H9 (cell line): ENCODE measurements at regions not wholly inside any gene's neighbourhood (a gene's known extent, or its start where the extent isn't known, plus 50 kb on each side); places are given as distances from the start of the nearest gene placed in this dataset.

Experiments used
- DNase-seq: peaks from one replicate; pipeline ENCODE4 v3.0.0-alpha.2; 2017
- H2AFZ ChIP-seq: one replicate; pipeline ENCODE4 v1.6.1; 2013; ENCODE audit warnings: mild to moderate bottlenecking, low read length, control low read depth, moderate library complexity
- H2AK5ac ChIP-seq: 2 replicates; pipeline ENCODE4 v1.6.1; 2013; ENCODE audit warnings: low read length, control low read depth, mixed read lengths; ENCODE audit not compliant: insufficient read length
- H2BK120ac ChIP-seq: one replicate; pipeline ENCODE4 v1.6.1; 2013; ENCODE audit warnings: low read depth, mild to moderate bottlenecking, low read length, control low read depth, inconsistent platforms; ENCODE audit not compliant: poor library complexity, severe bottlenecking
- H2BK12ac ChIP-seq: 2 replicates; pipeline ENCODE4 v1.6.1; 2013; ENCODE audit warnings: low read length, control low read depth, mixed read lengths, low read depth; ENCODE audit not compliant: insufficient read length
- H2BK15ac ChIP-seq: 2 replicates; pipeline ENCODE4 v1.6.1; 2013; ENCODE audit warnings: low read depth, low read length, control low read depth
- H2BK20ac ChIP-seq: one replicate; pipeline ENCODE4 v1.6.1; 2013; ENCODE audit warnings: low read depth, mild to moderate bottlenecking, low read length, control low read depth, inconsistent platforms; ENCODE audit not compliant: poor library complexity, severe bottlenecking
- H2BK5ac ChIP-seq: 2 replicates; pipeline ENCODE4 v1.6.1; 2013; ENCODE audit warnings: low read length, control low read depth, mixed read lengths; ENCODE audit not compliant: insufficient read length
- H3K14ac ChIP-seq: 2 replicates; pipeline ENCODE4 v1.6.1; 2013; ENCODE audit warnings: low read length, control low read depth; ENCODE audit not compliant: insufficient read depth
- H3K18ac ChIP-seq: 2 replicates; pipeline ENCODE4 v1.6.1; 2013; ENCODE audit warnings: low read depth, mild to moderate bottlenecking, mixed read lengths, low read length, control low read depth; ENCODE audit not compliant: insufficient read length
- H3K23ac ChIP-seq: 2 replicates; pipeline ENCODE4 v1.6.1; 2013; ENCODE audit warnings: low read length, control low read depth, mixed read lengths, low read depth; ENCODE audit not compliant: insufficient read length
- H3K23me2 ChIP-seq: 2 replicates; pipeline ENCODE4 v1.6.1; 2013; ENCODE audit warnings: low read depth, mild to moderate bottlenecking, mixed read lengths, low read length, control low read depth; ENCODE audit not compliant: insufficient read length, poor library complexity, severe bottlenecking
- H3K27ac ChIP-seq: 2 replicates; pipeline ENCODE4 v1.5.1; 2013; ENCODE audit warnings: low read length, control low read depth, mixed read lengths, low read depth; ENCODE audit not compliant: insufficient read length
- H3K27me3 ChIP-seq: 2 replicates; pipeline ENCODE4 v1.6.1; 2013; ENCODE audit warnings: low read length, control low read depth, inconsistent platforms; ENCODE audit not compliant: insufficient read depth
- H3K4ac ChIP-seq: 2 replicates; pipeline ENCODE4 v1.6.1; 2013; ENCODE audit warnings: low read depth, mild to moderate bottlenecking, control low read depth, inconsistent platforms, low read length, moderate library complexity
- H3K4me1 ChIP-seq: 2 replicates; pipeline ENCODE4 v1.6.1; 2013; ENCODE audit warnings: low read length, control low read depth, inconsistent platforms; ENCODE audit not compliant: insufficient read depth
- H3K4me2 ChIP-seq: 2 replicates; pipeline ENCODE4 v1.6.1; 2013; ENCODE audit warnings: low read length, control low read depth, mixed read lengths; ENCODE audit not compliant: insufficient read length, insufficient read depth
- H3K56ac ChIP-seq: 2 replicates; pipeline ENCODE4 v1.6.1; 2013; ENCODE audit warnings: low read depth, mild to moderate bottlenecking, mixed read lengths, low read length, control low read depth; ENCODE audit not compliant: insufficient read length
- H3K79me1 ChIP-seq: 2 replicates; pipeline ENCODE4 v1.6.1; 2013; ENCODE audit warnings: low read depth, mild to moderate bottlenecking, moderate library complexity, low read length, control low read depth, inconsistent platforms; ENCODE audit not compliant: insufficient read depth, poor library complexity, severe bottlenecking
- H3K79me2 ChIP-seq: 2 replicates; pipeline ENCODE4 v1.6.1; 2013; ENCODE audit warnings: low read length, control low read depth, inconsistent platforms; ENCODE audit not compliant: insufficient read depth
- H3K9ac ChIP-seq: 2 replicates; pipeline ENCODE4 v1.6.1; 2013; ENCODE audit warnings: low read length, control low read depth, mixed read lengths; ENCODE audit not compliant: insufficient read length; ENCODE audit errors: extremely low read depth
- H3K9me3 ChIP-seq: one replicate; pipeline ENCODE4 v1.6.1; 2013; ENCODE audit warnings: low read depth, low read length, inconsistent platforms; ENCODE audit not compliant: control insufficient read depth
- H3T11ph ChIP-seq: one replicate; pipeline ENCODE4 v1.6.1; 2013; ENCODE audit warnings: mild to moderate bottlenecking, low read length, control low read depth, inconsistent platforms
- H4K20me1 ChIP-seq: one replicate; pipeline ENCODE4 v1.6.1; 2013; ENCODE audit not compliant: control insufficient read depth, insufficient read length, insufficient read depth
- H4K5ac ChIP-seq: 2 replicates; pipeline ENCODE4 v1.6.1; 2013; ENCODE audit warnings: low read depth, mild to moderate bottlenecking, mixed read lengths, low read length, control low read depth; ENCODE audit not compliant: insufficient read length
- H4K8ac ChIP-seq: replicated peaks from 2 replicates; pipeline ENCODE4 v1.6.1; 2013; ENCODE audit warnings: low read length, control low read depth, mixed read lengths, low read depth; ENCODE audit not compliant: insufficient read length
- H4K91ac ChIP-seq: 2 replicates; pipeline ENCODE4 v1.6.1; 2013; ENCODE audit warnings: low read depth, mild to moderate bottlenecking, moderate library complexity, mixed read lengths, low read length, control low read depth; ENCODE audit not compliant: insufficient read length
- H3K27ac Mint-ChIP-seq, 3 experiments: 2 replicates in 2 of 3; 3 replicates in 1 of 3; pipeline ENCODE4 v1.8.0; 2020 to 2021; ENCODE audit warnings: mixed read lengths in 3 of 3, mild to moderate bottlenecking in 1 of 3, moderate library complexity in 1 of 3
- H3K27me3 Mint-ChIP-seq: 2 replicates; pipeline ENCODE4 v1.8.0; 2021; ENCODE audit warnings: low read depth, mild to moderate bottlenecking, moderate library complexity, mixed read lengths
- H3K36me3 Mint-ChIP-seq, 3 experiments: 2 replicates in 2 of 3; 3 replicates in 1 of 3; pipeline ENCODE4 v1.8.0; 2020 to 2021; ENCODE audit warnings: low read depth in 3 of 3, mixed read lengths in 3 of 3; ENCODE audit not compliant: insufficient read depth in 1 of 3
- H3K4me1 Mint-ChIP-seq, 2 experiments: 2 replicates each; pipeline ENCODE4 v1.8.0; 2020; ENCODE audit warnings: mixed read lengths in 2 of 2
- H3K4me3 Mint-ChIP-seq, 2 experiments: 2 replicates in 1 of 2; 3 replicates in 1 of 2; pipeline ENCODE4 v1.8.0; 2020 to 2021; ENCODE audit warnings: mild to moderate bottlenecking in 2 of 2, mixed read lengths in 2 of 2, moderate library complexity in 1 of 2
- H3K9me3 Mint-ChIP-seq, 2 experiments: 2 replicates in 1 of 2; 3 replicates in 1 of 2; pipeline ENCODE4 v1.8.0; 2020; ENCODE audit warnings: mild to moderate bottlenecking in 2 of 2, mixed read lengths in 2 of 2, moderate library complexity in 1 of 2
- WGBS: extraction: QIAGEN DNeasy Blood & Tissue Kit; methylation state at CpG from one replicate; pipeline ENCODE4 v1.1.7; 2013; ENCODE audit warnings: missing lambda C conversion rate, low lambda C conversion rate, mixed read lengths; ENCODE audit not compliant: insufficient read length; ENCODE audit errors: extremely low coverage; 5-methylcytosine and 5-hydroxymethylcytosine counted together
- TF ChIP-seq, protein P1 (sequence below): fragments of 200-600 bp; sonication (generic); conservative IDR thresholded peaks from 3 replicates; pipeline ENCODE4 v1.8.0; 2021; ENCODE audit warnings: antibody characterized with exemption, mild to moderate bottlenecking

DNA sequence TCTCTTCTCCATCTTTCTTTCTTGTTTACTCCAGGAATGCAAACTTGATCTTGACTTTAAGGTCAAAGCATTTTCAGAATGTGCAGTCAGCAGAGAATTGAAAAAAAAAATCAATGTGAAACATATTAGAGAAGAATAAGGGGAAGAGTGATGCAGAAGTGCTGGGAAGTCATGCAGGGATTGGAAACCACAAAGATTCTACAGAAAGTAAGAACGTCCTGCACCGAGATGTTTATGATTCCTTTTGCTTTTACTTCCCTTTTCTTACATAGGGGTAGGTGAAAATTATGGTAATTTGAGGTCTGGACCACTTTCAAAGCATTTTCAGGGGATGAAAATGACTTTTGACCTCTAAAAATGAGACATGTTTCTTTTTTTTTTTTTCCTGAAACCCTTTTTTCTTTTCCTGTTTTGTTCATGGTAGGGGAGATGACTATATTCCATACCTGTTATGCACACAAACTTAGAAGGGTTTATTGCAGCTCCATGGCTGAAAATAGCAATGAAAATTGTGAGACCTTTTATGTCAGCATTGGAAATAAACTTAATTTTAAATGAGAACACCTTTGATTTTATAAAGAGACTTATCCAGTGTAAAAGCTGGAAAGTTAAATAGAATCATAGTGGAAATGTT is 623.5 kb upstream of the TBL1XR1 start:
- Histone ChIP-seq H2BK20ac (no peak overlapping the region), H3K79me2 (no peaks in the 10 kb centered on the region), H3K56ac (no peak overlapping the region), H3K27me3 (no peaks in the 10 kb centered on the region), H3T11ph (no peak overlapping the region), H3K9ac (no peak overlapping the region), H3K14ac (no peak overlapping the region), H3K9me3 (no peaks in the 10 kb centered on the region), H3K18ac (no peak overlapping the region), H3K23ac (no peak overlapping the region), H3K23me2 (no peaks in the 10 kb centered on the region), H3K4ac (no peak overlapping the region), H2BK15ac (no peak overlapping the region), H2AFZ (no peak overlapping the region), H3K79me1 (no peaks in the 10 kb centered on the region), H2BK120ac (no peak overlapping the region), H2BK5ac (no peak overlapping the region), H4K8ac (no peak overlapping the region), H2AK5ac (no peak overlapping the region), H4K91ac (no peak overlapping the region), H4K5ac (no peak overlapping the region), H3K4me1 (no peaks in the 10 kb centered on the region; the same call in 1 of the 2 replicates), H2BK12ac (no peak overlapping the region), H3K4me2 (no peak overlapping the region), H4K20me1 (no peaks in the 10 kb centered on the region), H3K27ac (no peak overlapping the region)
- DNase-seq, result no peak
- H3K27ac Mint-ChIP-seq, result no peak overlapping the region
- no peaks in the 10 kb centered on the region for H3K36me3 Mint-ChIP-seq
- peaks cover 12% of the 10 kb centered on the region in 2 experiments for H3K4me1 Mint-ChIP-seq
- no peak overlapping the region for H3K4me3 Mint-ChIP-seq
- no peaks in the 10 kb centered on the region for H3K27me3 Mint-ChIP-seq
- no peaks in the 10 kb centered on the region for H3K9me3 Mint-ChIP-seq
- TF ChIP-seq, protein P1, sequence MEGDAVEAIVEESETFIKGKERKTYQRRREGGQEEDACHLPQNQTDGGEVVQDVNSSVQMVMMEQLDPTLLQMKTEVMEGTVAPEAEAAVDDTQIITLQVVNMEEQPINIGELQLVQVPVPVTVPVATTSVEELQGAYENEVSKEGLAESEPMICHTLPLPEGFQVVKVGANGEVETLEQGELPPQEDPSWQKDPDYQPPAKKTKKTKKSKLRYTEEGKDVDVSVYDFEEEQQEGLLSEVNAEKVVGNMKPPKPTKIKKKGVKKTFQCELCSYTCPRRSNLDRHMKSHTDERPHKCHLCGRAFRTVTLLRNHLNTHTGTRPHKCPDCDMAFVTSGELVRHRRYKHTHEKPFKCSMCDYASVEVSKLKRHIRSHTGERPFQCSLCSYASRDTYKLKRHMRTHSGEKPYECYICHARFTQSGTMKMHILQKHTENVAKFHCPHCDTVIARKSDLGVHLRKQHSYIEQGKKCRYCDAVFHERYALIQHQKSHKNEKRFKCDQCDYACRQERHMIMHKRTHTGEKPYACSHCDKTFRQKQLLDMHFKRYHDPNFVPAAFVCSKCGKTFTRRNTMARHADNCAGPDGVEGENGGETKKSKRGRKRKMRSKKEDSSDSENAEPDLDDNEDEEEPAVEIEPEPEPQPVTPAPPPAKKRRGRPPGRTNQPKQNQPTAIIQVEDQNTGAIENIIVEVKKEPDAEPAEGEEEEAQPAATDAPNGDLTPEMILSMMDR, result no peak
- WGBS, result no CpG with 5 or more reads among the region's 2 CpGs
